ENCODE measurements at regions not wholly inside any gene's neighbourhood (a gene's known extent, or its start where the extent isn't known, plus 50 kb on each side); places are given as distances from the start of the nearest gene placed in this dataset.

GRCh38 chr5:124884114-124884513, 137.7 kb upstream of the ZNF608 start:
- TF ChIP-seq NR3C1 (IDR thresholded peaks at IDR 0.05): no peak
- TF ChIP-seq HOXB13 (CRISPR knock-in tag; IDR thresholded peaks at IDR 0.05; ENCODE audit: low read depth): no peak
- TF ChIP-seq POLR2A (IDR thresholded peaks at IDR 0.05; ENCODE audit: low read length): no peak
- TF ChIP-seq JUN (IDR thresholded peaks at IDR 0.05): no peak
- no peak for TF ChIP-seq CEBPB (IDR thresholded peaks at IDR 0.05)
- no peak for TF ChIP-seq PHF8 (IDR thresholded peaks at IDR 0.05; ENCODE audit: borderline replicate concordance, low read depth)
- TF ChIP-seq BHLHE40 (IDR thresholded peaks at IDR 0.05; ENCODE audit: low read depth, low read length): no peak
- no peak for TF ChIP-seq FOSL2 (IDR thresholded peaks at IDR 0.05)
- no peak for TF ChIP-seq FOSL2 (CRISPR knock-in tag; IDR thresholded peaks at IDR 0.05)
- TF ChIP-seq KDM5A (IDR thresholded peaks at IDR 0.05): no peak
- peaks cover 19% of the 10 kb centered on the region for H3K4me1 ChIP-seq
- WGBS (ENCODE audit: missing lambda C conversion rate): 69% methylated on average over 6 of the region's 6 CpGs
- ATAC-seq (no peak), FAIRE-seq (no peak), DNase-seq (ENCODE audit: low read depth in 1 of 2, low spot score in 1 of 2) (no peak)
- H3K4me3 ChIP-seq: no peak overlapping the region
- H3K9me3 ChIP-seq: peaks cover 3% of the 10 kb centered on the region; the same call in 1 of the 3 replicates
- no peak overlapping the region for H3K27ac ChIP-seq
- H3K4me2 ChIP-seq: no peak overlapping the region
- POLR2A ChIA-PET: no interaction called here
- CTCF ChIA-PET: no interaction called here

DNA sequence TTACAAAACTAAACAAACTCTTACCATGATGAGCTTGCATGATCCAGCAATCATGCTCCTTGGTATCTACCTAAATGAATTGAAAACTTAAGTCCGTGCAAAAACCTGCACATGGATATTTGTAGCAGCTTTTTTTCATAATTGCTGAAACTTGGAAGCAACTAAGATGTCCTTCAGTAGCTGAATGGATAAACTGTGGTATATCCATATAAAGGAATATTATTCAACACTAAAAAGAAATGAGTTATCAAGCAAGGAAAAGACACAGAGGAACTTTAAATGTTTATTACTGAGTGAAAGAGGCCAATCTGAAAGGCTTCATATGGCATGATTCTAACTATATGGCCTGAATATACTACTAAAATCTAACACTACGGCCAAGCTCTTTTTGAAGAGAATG, 139.1 kb upstream of the ZNF608 start:
- TF ChIP-seq RAD21 (conservative IDR thresholded peaks at IDR 0.05 in 1 of 2, IDR thresholded peaks at IDR 0.05 in 1 of 2): no peak
- no peak for TF ChIP-seq HOXA7 (CRISPR knock-in tag; IDR thresholded peaks at IDR 0.05)
- TF ChIP-seq HEYL (CRISPR knock-in tag; IDR thresholded peaks at IDR 0.05): no peak
- no peak for TF ChIP-seq PHF8 (IDR thresholded peaks at IDR 0.05; ENCODE audit: borderline replicate concordance, low read depth)
- no peak for TF ChIP-seq SMC3 (IDR thresholded peaks at IDR 0.05)
- no peak for TF ChIP-seq RNF2 (IDR thresholded peaks at IDR 0.05; ENCODE audit: borderline replicate concordance, low read depth)
- no peak for TF ChIP-seq EP300 (IDR thresholded peaks at IDR 0.05)
- TF ChIP-seq ZFP36 (IDR thresholded peaks at IDR 0.05; ENCODE audit: borderline replicate concordance, partially characterized antibody): no peak
- no peak for TF ChIP-seq HOXB13 (CRISPR knock-in tag; IDR thresholded peaks at IDR 0.05; ENCODE audit: low read depth)
- no peak for TF ChIP-seq RFX5 (IDR thresholded peaks at IDR 0.05)
- TF ChIP-seq, protein P1, sequence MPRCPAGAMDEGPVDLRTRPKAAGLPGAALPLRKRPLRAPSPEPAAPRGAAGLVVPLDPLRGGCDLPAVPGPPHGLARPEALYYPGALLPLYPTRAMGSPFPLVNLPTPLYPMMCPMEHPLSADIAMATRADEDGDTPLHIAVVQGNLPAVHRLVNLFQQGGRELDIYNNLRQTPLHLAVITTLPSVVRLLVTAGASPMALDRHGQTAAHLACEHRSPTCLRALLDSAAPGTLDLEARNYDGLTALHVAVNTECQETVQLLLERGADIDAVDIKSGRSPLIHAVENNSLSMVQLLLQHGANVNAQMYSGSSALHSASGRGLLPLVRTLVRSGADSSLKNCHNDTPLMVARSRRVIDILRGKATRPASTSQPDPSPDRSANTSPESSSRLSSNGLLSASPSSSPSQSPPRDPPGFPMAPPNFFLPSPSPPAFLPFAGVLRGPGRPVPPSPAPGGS (IDR thresholded peaks at IDR 0.05): no peak
- TF ChIP-seq JUNB (IDR thresholded peaks at IDR 0.05): no peak
- H3K27ac ChIP-seq: no peak overlapping the region
- peaks cover 26% of the 10 kb centered on the region for H3K4me1 ChIP-seq
- ATAC-seq (no peak), FAIRE-seq (no peak), DNase-seq (ENCODE audit: low read depth in 1 of 2, low spot score in 1 of 2) (no peak)
- ChIA-PET CTCF (interaction anchor here (1.1 kb wide), 1 partner anchor 453 kb away, joined by 3 read pairs; no protein-coding TSS in a partner anchor), POLR2A (no interaction called here)
- no peak overlapping the region for H3K4me2 ChIP-seq
- H3K9me3 ChIP-seq: peaks cover 3% of the 10 kb centered on the region; the same call in 1 of the 3 replicates
- H3K4me3 ChIP-seq: no peak overlapping the region
- WGBS (ENCODE audit: missing lambda C conversion rate): 72% methylated on average over 2 of the region's 2 CpGs

- DNase-seq (ENCODE audit: low read depth in 1 of 2, low spot score in 1 of 2) (no peak), ATAC-seq (no peak), FAIRE-seq (no peak)
- H3K27ac ChIP-seq: no peak overlapping the region
- CTCF ChIA-PET: no interaction called here
- POLR2A ChIA-PET: no interaction called here
- H3K4me1 ChIP-seq: peaks cover 26% of the 10 kb centered on the region
- H3K4me2 ChIP-seq: no peak overlapping the region; the same call in 2 of the 3 replicates
- WGBS (ENCODE audit: missing lambda C conversion rate): 87% methylated on average over 2 of the region's 2 CpGs
- TF ChIP-seq KDM5A (IDR thresholded peaks at IDR 0.05) (no peak), USF2 (IDR thresholded peaks at IDR 0.05) (no peak), HOXB5 (CRISPR knock-in tag; IDR thresholded peaks at IDR 0.05) (no peak), EHF (CRISPR knock-in tag; IDR thresholded peaks at IDR 0.05) (no peak), SMC3 (IDR thresholded peaks at IDR 0.05) (no peak), RFX5 (IDR thresholded peaks at IDR 0.05) (no peak), HDAC2 (IDR thresholded peaks at IDR 0.05) (no peak), ZNF302 (CRISPR knock-in tag; IDR thresholded peaks at IDR 0.05) (no peak), ATOH8 (CRISPR knock-in tag; IDR thresholded peaks at IDR 0.05; ENCODE audit: low read depth) (no peak)
- no peak overlapping the region for H3K4me3 ChIP-seq
- peaks cover 3% of the 10 kb centered on the region; the same call in 1 of the 3 replicates for H3K9me3 ChIP-seq
Measured at GRCh38 chr5:124887223-124887622, 140.8 kb upstream of the ZNF608 start.
